ENCODE measurements at regions not wholly inside any gene's neighbourhood (a gene's known extent, or its start where the extent isn't known, plus 50 kb on each side); places are given as distances from the start of the nearest gene placed in this dataset.

DNA sequence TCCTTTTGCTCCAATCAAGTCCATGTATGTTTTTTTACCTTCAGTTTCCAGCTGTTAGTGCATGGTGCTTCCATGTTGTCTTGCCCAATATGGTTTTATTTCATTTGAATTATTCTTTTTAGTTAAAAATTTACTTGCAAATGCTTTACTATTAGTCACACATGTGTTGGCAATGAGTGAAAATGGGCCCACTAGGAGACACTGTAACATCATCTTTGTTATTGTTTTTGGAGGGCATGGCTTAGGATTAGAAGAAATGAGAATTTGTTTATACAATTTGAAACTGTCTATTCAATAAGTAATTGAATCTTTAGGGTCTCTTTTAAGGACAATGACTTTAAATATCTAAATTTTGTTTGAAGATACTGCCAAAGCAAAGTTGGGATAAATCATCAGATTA, 133.7 kb downstream of the BRMS1L start:
- Histone ChIP-seq H3K4me3 (ENCODE audit: low read depth in 2 of 2, low read length in 1 of 2) (no peak overlapping the region), H3K4me2 (no peak overlapping the region), H3K9ac (no peak overlapping the region), H2AFZ (ENCODE audit: low read depth) (no peak overlapping the region), H4K20me1 (ENCODE audit: insufficient read depth) (no peaks in the 10 kb centered on the region), H3K27me3 (ENCODE audit: insufficient read depth) (peaks cover 18% of the 10 kb centered on the region; the same call in 1 of the 2 replicates), H3K9me2 (no peaks in the 10 kb centered on the region), H3F3A (replicated peaks; ENCODE audit: insufficient read depth) (no peaks in the 10 kb centered on the region), H3K4me1 (ENCODE audit: control insufficient read depth in 1 of 2, insufficient read depth in 2 of 2, low read depth in 1 of 2, low read length in 1 of 2) (no peaks in the 10 kb centered on the region), H3K79me2 (ENCODE audit: insufficient read depth) (no peaks in the 10 kb centered on the region), H3K9me3 (no peaks in the 10 kb centered on the region), H3K36me3 (replicated peaks in 1 of 2; ENCODE audit: control insufficient read depth in 1 of 2, insufficient read depth in 2 of 2, low read length in 1 of 2) (no peaks in the 10 kb centered on the region), H3K27ac (ENCODE audit: low read depth in 2 of 2, low read length in 1 of 2) (no peak overlapping the region)
- CTCF ChIA-PET = interaction anchor here (1.3 to 1.7 kb wide), 2 partner anchors 26 to 111 kb away, joined by 4 to 5 read pairs; no protein-coding TSS in a partner anchor
- TF ChIP-seq, protein P1, sequence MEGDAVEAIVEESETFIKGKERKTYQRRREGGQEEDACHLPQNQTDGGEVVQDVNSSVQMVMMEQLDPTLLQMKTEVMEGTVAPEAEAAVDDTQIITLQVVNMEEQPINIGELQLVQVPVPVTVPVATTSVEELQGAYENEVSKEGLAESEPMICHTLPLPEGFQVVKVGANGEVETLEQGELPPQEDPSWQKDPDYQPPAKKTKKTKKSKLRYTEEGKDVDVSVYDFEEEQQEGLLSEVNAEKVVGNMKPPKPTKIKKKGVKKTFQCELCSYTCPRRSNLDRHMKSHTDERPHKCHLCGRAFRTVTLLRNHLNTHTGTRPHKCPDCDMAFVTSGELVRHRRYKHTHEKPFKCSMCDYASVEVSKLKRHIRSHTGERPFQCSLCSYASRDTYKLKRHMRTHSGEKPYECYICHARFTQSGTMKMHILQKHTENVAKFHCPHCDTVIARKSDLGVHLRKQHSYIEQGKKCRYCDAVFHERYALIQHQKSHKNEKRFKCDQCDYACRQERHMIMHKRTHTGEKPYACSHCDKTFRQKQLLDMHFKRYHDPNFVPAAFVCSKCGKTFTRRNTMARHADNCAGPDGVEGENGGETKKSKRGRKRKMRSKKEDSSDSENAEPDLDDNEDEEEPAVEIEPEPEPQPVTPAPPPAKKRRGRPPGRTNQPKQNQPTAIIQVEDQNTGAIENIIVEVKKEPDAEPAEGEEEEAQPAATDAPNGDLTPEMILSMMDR (IDR thresholded peaks at IDR 0.05) = 0 out of 2 replicates have a peak, but pooled peaks have one; percentile 10
- TF ChIP-seq, protein P2, sequence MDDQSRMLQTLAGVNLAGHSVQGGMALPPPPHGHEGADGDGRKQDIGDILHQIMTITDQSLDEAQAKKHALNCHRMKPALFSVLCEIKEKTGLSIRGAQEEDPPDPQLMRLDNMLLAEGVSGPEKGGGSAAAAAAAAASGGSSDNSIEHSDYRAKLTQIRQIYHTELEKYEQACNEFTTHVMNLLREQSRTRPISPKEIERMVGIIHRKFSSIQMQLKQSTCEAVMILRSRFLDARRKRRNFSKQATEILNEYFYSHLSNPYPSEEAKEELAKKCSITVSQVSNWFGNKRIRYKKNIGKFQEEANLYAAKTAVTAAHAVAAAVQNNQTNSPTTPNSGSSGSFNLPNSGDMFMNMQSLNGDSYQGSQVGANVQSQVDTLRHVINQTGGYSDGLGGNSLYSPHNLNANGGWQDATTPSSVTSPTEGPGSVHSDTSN (IDR thresholded peaks at IDR 0.05) = no peak
- no peak for DNase-seq
- POLR2A ChIA-PET = no interaction called here

DNA sequence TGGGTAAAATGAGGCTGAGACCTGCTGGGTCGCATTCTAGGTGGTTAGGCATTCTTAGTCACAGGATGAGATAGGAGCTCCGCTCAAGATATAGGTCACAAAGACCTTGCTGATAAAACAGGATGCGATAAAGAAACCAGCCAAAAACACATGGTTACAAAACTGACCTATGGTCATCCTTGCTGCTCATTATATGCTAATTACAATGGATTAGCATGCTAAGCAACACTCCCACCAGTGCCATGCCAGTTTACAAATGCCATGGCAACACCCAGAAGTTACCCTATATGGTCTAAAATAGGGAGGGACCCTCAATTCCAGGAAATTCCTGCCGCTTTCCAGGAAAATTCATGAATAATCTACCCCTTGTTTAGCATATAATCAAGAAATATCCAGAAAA, 132.4 kb downstream of the BRMS1L start:
- no peak overlapping the region for H3K9ac ChIP-seq
- 45% methylated on average over 4 of the region's 4 CpGs for WGBS (ENCODE audit: low lambda C conversion rate)

DNA sequence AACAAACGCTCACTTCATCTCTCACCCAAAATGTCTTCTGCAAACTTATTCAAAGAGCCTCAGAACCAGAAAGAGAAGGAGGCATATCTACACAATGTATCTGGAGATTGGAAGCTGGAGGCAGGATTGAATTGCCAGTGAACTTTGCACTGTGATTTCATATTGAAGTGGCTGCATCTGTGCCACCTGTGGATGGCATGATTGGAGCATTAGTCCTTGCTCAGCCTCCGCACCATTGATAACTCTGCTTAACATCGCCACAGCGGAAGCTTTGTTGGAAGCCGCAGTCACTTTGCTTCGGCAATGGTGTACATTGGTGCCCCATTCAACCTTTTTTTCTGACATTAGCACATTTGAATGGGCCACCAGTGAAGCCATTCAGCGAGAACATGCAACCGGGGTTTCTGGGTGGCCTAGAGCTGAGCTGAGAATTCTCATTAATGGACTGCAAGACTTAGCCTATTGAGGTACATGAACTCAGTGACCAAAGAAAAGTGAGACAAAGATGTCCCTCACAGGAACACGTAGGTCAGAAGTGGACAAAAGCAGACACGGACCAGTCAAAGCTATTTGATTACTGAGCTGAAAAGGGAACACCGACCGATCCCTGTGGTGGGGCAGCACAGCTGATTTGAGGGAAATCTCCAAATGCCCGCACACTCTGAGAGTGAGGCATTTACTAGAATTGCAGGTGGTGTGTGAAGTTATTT, 130.4 kb downstream of the BRMS1L start:
- no peak overlapping the region for H3K4me3 ChIP-seq (ENCODE audit: low read depth in 2 of 2, low read length in 1 of 2)
- no peaks in the 10 kb centered on the region for H3K9me3 ChIP-seq
- H3K4me2 ChIP-seq = no peak overlapping the region
- TF ChIP-seq, protein P2 (IDR thresholded peaks at IDR 0.05) = no peak
- TF ChIP-seq FOXM1 (IDR thresholded peaks at IDR 0.05; ENCODE audit: low read depth) = no peak
- no peak for TF ChIP-seq EP300 (IDR thresholded peaks at IDR 0.05; ENCODE audit: borderline replicate concordance in 1 of 2, low read depth in 1 of 2, low read length in 1 of 2)
- no peak for TF ChIP-seq NFIC (IDR thresholded peaks at IDR 0.05; ENCODE audit: borderline replicate concordance)
- ChIA-PET POLR2A (no interaction called here), CTCF (interaction anchor here (1.7 kb wide), 1 partner anchor 114 kb away, joined by 7 read pairs; no protein-coding TSS in a partner anchor)
- no peaks in the 10 kb centered on the region for H3K79me2 ChIP-seq (ENCODE audit: insufficient read depth)
- peaks cover 24% of the 10 kb centered on the region; the same call in 1 of the 2 replicates for H3K27me3 ChIP-seq (ENCODE audit: insufficient read depth)
- H3K9me2 ChIP-seq = no peaks in the 10 kb centered on the region
- no peak overlapping the region for H3K27ac ChIP-seq (ENCODE audit: low read depth in 2 of 2, low read length in 1 of 2)
- no peak overlapping the region for H3K9ac ChIP-seq
- H3F3A ChIP-seq (replicated peaks; ENCODE audit: insufficient read depth) = no peaks in the 10 kb centered on the region
- H4K20me1 ChIP-seq (ENCODE audit: insufficient read depth) = no peaks in the 10 kb centered on the region
- H3K36me3 ChIP-seq (replicated peaks in 1 of 2; ENCODE audit: control insufficient read depth in 1 of 2, insufficient read depth in 2 of 2, low read length in 1 of 2) = no peaks in the 10 kb centered on the region
- DNase-seq = no peak
- WGBS (ENCODE audit: low lambda C conversion rate) = 54% methylated on average over 13 of the region's 13 CpGs
- no peak overlapping the region for H2AFZ ChIP-seq (ENCODE audit: low read depth)
- H3K4me1 ChIP-seq (ENCODE audit: control insufficient read depth in 1 of 2, insufficient read depth in 2 of 2, low read depth in 1 of 2, low read length in 1 of 2) = no peaks in the 10 kb centered on the region

More for the DNA sequence above, 132.4 kb downstream of the BRMS1L start:
- ChIA-PET CTCF (interaction anchor here (0.6 kb wide), 1 partner anchor 100 kb away, joined by 3 read pairs; no protein-coding TSS in a partner anchor), POLR2A (no interaction called here)
- Histone ChIP-seq H2AFZ (ENCODE audit: low read depth) (no peak overlapping the region), H3F3A (replicated peaks; ENCODE audit: insufficient read depth) (no peaks in the 10 kb centered on the region), H3K4me1 (ENCODE audit: control insufficient read depth in 1 of 2, insufficient read depth in 2 of 2, low read depth in 1 of 2, low read length in 1 of 2) (no peaks in the 10 kb centered on the region), H3K4me2 (no peak overlapping the region), H3K79me2 (ENCODE audit: insufficient read depth) (no peaks in the 10 kb centered on the region), H3K27ac (ENCODE audit: low read depth in 2 of 2, low read length in 1 of 2) (no peak overlapping the region), H3K4me3 (ENCODE audit: low read depth in 2 of 2, low read length in 1 of 2) (no peak overlapping the region), H4K20me1 (ENCODE audit: insufficient read depth) (no peaks in the 10 kb centered on the region), H3K9me2 (no peaks in the 10 kb centered on the region), H3K36me3 (replicated peaks in 1 of 2; ENCODE audit: control insufficient read depth in 1 of 2, insufficient read depth in 2 of 2, low read length in 1 of 2) (no peaks in the 10 kb centered on the region), H3K9me3 (no peaks in the 10 kb centered on the region), H3K27me3 (ENCODE audit: insufficient read depth) (peaks cover 14% of the 10 kb centered on the region; the same call in 1 of the 2 replicates)
- no peak for DNase-seq
- TF ChIP-seq MEF2A (IDR thresholded peaks at IDR 0.05; ENCODE audit: borderline replicate concordance, low read depth) = no peak
